Upper lobe of left lung (tissue), 4 donors: ENCODE measurements at regions not wholly inside any gene's neighbourhood (a gene's known extent, or its start where the extent isn't known, plus 50 kb on each side); places are given as distances from the start of the nearest gene placed in this dataset.

Experiments used
- CTCF ChIP-seq, 6 experiments: fragments of 450-650 bp in 4 of 6; fragments of 200-600 bp in 2 of 6; sonication (generic) in 2 of 6; IDR thresholded peaks; one replicate each; pipeline ENCODE4 v1.5.1; 2016 to 2019; ENCODE audit warnings: antibody characterized with exemption in 6 of 6
- EP300 ChIP-seq, 4 donors: sonication (generic); formaldehyde crosslinking; IDR thresholded peaks; one replicate each; pipeline ENCODE4 v1.5.1; 2017; ENCODE audit warnings: antibody characterized with exemption in 4 of 4, control low read depth in 2 of 4

- TF ChIP-seq CTCF (IDR thresholded peaks at IDR 0.05) (no peak), EP300 (IDR thresholded peaks at IDR 0.05) (no peak)
Observed at GRCh38 chr3:81024560-81024959, 736.9 kb downstream of the GBE1 start.
